Effector memory CD8-positive, alpha-beta T cell (primary cell): ENCODE measurements at regions not wholly inside any gene's neighbourhood (a gene's known extent, or its start where the extent isn't known, plus 50 kb on each side); places are given as distances from the start of the nearest gene placed in this dataset.

Experiments used
- ATAC-seq: fragments of 150-1000 bp; cut with Tn5 transposase; replicated peaks from 2 replicates; pipeline ENCODE4 v1.10.0; 2021; ENCODE audit warnings: mild to moderate bottlenecking, moderate library complexity
- DNase-seq, 3 experiments: peaks; one replicate each; pipeline ENCODE4 v3.0.0; 2021
- H3K27ac Mint-ChIP-seq, 2 donors: one replicate each; pipeline ENCODE4 v1.8.0; 2022; ENCODE audit warnings: mild to moderate bottlenecking in 2 of 2, mixed read lengths in 2 of 2, moderate library complexity in 2 of 2
- H3K27me3 Mint-ChIP-seq, 2 donors: one replicate each; pipeline ENCODE4 v1.8.0; 2022; ENCODE audit warnings: mixed read lengths in 2 of 2
- H3K36me3 Mint-ChIP-seq: one replicate; pipeline ENCODE4 v1.8.0; 2022; ENCODE audit warnings: mild to moderate bottlenecking, moderate library complexity, mixed read lengths; ENCODE audit not compliant: insufficient read depth
- H3K4me1 Mint-ChIP-seq, 2 donors: one replicate each; pipeline ENCODE4 v1.8.0; 2022; ENCODE audit warnings: low read depth in 2 of 2, mixed read lengths in 2 of 2
- H3K4me3 Mint-ChIP-seq, 2 donors: one replicate each; pipeline ENCODE4 v1.8.0; 2022; ENCODE audit warnings: mild to moderate bottlenecking in 2 of 2, mixed read lengths in 2 of 2, moderate library complexity in 2 of 2
- H3K9me3 Mint-ChIP-seq, 2 donors: one replicate each; pipeline ENCODE4 v1.8.0; 2022; ENCODE audit warnings: mixed read lengths in 2 of 2

DNA sequence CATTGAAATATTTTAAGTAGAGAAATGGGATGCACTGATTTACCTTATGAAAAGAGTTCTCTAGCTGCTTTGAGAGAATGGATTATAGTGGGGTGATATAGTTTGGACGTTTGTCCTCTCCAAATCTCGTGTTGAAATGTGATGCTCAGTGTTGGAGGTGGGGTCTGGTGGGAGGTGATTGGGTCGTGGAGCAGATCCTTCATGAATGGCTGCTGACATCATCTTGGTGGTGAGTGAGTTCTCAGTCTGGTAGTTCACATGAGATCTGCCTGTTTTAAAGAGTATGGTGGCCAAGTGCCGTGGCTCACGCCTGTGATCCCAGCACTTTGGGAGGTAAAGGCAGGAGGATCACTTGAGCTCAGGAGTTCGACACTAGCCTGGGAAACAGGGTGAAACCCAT is 58.7 kb upstream of the SH3RF3 start:
- Mint-ChIP-seq H3K36me3 (no peaks in the 10 kb centered on the region), H3K9me3 (no peaks in the 10 kb centered on the region), H3K4me1 (no peaks in the 10 kb centered on the region), H3K27me3 (peaks cover 20 to 45% of the 10 kb centered on the region in 2 donors), H3K27ac (no peak overlapping the region), H3K4me3 (no peak overlapping the region)
- DNase-seq (no peak), ATAC-seq (no peak)

DNA sequence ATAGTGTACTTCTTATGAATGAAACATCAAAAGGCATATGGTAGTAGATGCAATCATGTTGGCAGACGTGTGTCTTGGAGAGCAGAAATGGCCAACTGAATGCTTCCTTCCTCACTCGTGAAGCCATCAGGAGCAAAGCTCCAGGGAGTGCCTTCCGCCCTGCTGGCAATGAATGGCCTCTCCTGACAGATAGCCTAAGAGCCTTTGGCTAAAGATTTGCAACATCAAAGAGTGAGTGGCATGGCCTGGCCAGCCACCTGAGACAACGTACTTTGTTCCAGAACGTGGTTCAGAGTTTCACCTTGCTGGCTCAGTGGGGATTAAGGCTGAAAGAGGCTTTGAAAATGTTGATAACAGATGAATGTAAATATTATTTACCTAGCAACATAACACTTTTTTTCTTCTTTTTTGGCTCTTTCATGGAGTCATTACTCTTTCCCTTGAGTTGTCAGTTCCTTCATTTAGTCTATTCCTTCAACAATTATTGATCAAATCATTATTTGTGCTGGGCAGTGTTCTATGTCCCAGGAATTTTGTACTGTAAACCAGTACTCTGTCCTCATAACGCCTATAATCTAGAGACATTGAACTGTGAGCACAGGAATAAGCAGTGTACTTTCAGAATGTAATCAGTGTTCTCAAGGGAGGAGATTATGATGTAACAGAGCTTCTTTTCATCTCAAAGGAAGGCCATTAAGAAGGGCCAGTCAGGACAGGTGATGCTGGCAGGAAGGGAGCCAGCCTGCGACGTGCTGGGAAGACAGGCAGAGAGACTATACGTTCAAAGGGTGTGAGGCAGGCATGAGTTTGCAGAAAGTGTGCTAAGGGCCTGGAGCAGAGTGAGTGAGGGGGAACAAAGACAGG is 59.4 kb upstream of the SH3RF3 start:
- no peaks in the 10 kb centered on the region for H3K36me3 Mint-ChIP-seq
- peaks cover 20 to 50% of the 10 kb centered on the region in 2 donors for H3K27me3 Mint-ChIP-seq
- H3K27ac Mint-ChIP-seq: peak overlapping the region in 1 of 2 donors; percentile 3
- ATAC-seq: no peak
- no peaks in the 10 kb centered on the region for H3K9me3 Mint-ChIP-seq
- no peak overlapping the region for H3K4me3 Mint-ChIP-seq
- no peaks in the 10 kb centered on the region for H3K4me1 Mint-ChIP-seq
- no peak for DNase-seq

DNA sequence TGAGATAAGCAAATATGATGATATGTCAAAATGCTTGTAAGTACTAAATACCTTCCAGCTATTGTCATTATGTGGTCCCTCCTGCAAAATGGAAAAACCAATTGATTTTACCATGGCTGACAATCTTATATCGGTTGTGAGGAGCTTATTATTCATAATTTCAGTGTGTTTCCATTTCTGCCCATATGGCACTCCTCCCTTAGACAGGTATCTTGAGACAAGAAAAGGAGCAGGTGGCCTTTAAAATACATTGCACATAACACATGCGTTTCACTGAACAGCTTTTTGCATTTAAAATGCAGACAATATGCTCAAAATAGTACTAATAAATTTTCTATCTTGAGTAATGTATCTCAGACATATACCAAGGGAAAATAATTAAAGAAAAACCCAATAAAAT is 60.2 kb upstream of the SH3RF3 start:
- H3K36me3 Mint-ChIP-seq: no peaks in the 10 kb centered on the region
- no peak for ATAC-seq
- no peak for DNase-seq
- peaks cover 20 to 48% of the 10 kb centered on the region in 2 donors for H3K27me3 Mint-ChIP-seq
- H3K27ac Mint-ChIP-seq: no peak overlapping the region
- H3K9me3 Mint-ChIP-seq: no peaks in the 10 kb centered on the region
- no peak overlapping the region for H3K4me3 Mint-ChIP-seq
- H3K4me1 Mint-ChIP-seq: no peaks in the 10 kb centered on the region

DNA sequence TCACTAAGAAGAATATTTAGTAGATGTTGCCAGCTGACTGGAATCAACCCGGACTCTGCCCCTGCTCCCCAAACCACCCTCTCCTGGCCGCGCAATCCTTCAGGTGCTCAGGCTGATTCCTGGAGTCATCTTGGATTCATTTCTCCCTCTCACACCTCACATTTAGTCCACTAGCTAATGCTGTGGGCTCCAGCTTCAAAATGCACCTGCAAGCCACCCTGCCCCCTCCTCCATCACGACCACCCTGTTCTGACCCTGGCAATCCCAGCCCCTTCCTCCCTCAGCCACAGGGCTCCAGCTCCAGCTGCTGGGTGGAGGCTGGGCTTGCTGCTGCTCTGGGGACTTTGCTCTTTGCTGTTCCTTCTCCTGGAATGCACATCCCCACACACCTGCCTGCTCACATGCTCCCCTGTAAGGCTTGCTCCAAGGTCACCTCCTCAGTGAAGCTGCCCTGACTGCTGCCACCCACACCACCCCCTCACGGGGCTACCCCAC is 61.3 kb upstream of the SH3RF3 start:
- H3K4me1 Mint-ChIP-seq: no peaks in the 10 kb centered on the region
- ATAC-seq (no peak), DNase-seq (no peak)
- no peaks in the 10 kb centered on the region for H3K36me3 Mint-ChIP-seq
- no peaks in the 10 kb centered on the region for H3K9me3 Mint-ChIP-seq
- H3K4me3 Mint-ChIP-seq: no peak overlapping the region
- H3K27ac Mint-ChIP-seq: no peak overlapping the region
- H3K27me3 Mint-ChIP-seq: peaks cover 20 to 47% of the 10 kb centered on the region in 2 donors

DNA sequence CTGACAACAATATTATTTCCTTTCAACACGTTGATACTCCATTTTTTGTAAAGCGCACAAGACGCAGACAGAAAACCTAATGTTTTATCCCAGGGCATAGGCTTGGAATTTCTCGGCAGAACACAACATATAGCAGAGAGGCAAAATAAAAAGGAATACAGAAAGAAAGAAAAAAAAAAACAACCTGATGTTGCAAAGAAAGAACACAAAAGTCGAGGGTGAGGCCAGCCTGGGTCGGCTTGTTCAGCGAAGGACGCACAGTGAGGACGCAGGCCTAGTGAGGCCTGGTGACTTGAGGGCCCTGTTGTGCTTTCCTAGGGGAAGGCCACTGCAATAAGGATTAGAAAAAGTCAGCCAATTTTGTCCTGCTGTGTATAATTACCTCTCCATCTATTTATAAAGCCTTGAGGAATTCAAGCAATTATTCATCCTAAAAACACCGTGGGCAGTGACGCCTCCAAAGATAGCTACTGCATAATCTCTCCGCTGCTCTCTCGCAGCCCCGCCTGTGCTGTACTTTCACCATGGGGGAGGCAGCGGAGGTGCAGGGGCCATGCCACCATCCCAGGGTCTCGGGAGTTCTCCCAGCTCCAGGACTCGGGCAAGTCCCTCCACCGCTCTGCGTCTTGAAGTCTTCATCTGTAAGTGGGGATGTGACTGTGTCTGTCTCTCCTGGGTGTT is 61.9 kb upstream of the SH3RF3 start:
- no peak for DNase-seq
- Mint-ChIP-seq H3K9me3 (no peaks in the 10 kb centered on the region), H3K4me1 (no peaks in the 10 kb centered on the region), H3K4me3 (no peak overlapping the region), H3K36me3 (no peaks in the 10 kb centered on the region), H3K27me3 (peaks cover 17 to 44% of the 10 kb centered on the region in 2 donors), H3K27ac (peak overlapping the region in 1 of 2 donors; percentile 57)
- ATAC-seq: no peak

DNA sequence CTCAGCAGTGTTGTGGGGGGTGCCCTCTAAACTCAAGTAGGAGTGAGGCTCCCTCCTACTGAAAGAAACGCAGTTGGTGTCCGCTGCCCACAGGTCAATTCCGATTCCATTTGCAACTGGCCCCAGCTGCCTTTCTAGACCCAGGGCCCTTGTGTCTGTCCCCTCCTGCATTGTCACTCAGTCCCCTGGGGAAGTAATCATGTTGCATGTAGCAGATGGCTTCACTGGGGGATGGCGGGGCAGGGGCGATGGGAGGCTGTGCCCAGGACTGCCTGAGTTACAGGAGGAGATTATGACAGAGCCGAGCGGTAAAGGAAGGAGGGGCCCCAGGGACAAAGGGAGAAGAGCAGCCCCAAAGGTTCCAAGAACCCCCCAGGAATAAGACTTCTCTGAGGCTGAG is 62.5 kb upstream of the SH3RF3 start:
- H3K4me3 Mint-ChIP-seq: no peak overlapping the region
- H3K27me3 Mint-ChIP-seq: peaks cover 17 to 44% of the 10 kb centered on the region in 2 donors
- H3K4me1 Mint-ChIP-seq: no peaks in the 10 kb centered on the region
- H3K36me3 Mint-ChIP-seq: no peaks in the 10 kb centered on the region
- no peak for DNase-seq
- H3K27ac Mint-ChIP-seq: peak overlapping the region in 1 of 2 donors; percentile 57
- no peaks in the 10 kb centered on the region for H3K9me3 Mint-ChIP-seq
- no peak for ATAC-seq

DNA sequence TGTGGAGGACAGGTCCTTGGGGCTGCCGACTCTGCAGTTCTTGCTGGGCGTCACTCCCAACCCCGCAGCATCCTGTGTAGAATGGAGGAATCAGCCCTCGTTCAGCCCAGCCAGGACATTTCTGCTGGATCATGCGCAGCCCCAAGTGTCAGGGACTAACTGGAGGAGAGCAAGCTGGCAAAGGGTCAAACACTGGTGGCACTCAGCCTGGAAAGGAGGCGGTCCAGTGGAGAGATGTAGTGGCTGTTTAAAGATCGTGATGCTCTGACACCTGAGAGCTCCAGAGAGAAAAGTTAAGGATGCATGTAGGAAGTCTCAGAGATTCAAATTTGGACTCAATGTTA is 63.6 kb upstream of the SH3RF3 start:
- H3K4me3 Mint-ChIP-seq: no peak overlapping the region
- no peak overlapping the region for H3K27ac Mint-ChIP-seq
- H3K36me3 Mint-ChIP-seq: no peaks in the 10 kb centered on the region
- no peaks in the 10 kb centered on the region for H3K9me3 Mint-ChIP-seq
- peaks cover 17 to 42% of the 10 kb centered on the region in 2 donors for H3K27me3 Mint-ChIP-seq
- no peak for ATAC-seq
- no peak for DNase-seq
- H3K4me1 Mint-ChIP-seq: no peaks in the 10 kb centered on the region

DNA sequence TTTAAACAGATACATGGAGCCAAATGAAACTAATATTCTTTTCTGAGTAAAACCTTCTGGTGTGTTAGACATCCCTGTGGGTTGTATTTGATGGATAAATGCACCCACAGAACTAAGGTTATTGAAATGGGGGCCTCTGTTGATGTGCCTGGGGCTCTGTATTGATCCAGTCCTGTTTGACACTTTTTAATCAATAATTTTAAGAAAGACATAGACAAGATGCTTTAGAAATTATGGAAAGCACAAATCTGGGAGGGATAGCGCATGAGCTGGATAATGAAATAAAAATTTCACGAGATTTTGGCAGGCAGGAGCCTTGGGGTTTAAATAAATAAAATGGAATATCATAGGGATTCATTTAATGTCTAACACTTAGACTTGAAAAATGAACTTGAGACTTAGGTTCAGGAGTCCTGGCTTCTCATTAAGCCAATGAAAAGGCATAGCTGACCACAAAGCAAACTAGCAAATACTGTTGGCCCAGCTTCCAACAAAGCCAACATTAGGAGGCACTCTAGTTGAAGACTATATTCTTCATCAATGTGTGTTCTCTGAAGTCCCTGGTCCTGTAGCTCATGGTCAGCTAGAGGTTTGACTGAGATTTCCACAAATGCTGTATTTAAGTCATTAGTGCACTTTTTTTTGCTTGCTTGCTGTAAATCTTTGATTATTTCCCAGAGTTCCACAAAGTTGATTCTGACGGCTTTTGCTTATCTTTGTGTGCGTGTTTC is 64.2 kb upstream of the SH3RF3 start:
- H3K4me3 Mint-ChIP-seq: no peak overlapping the region
- H3K27ac Mint-ChIP-seq: no peak overlapping the region
- no peaks in the 10 kb centered on the region for H3K9me3 Mint-ChIP-seq
- H3K36me3 Mint-ChIP-seq: no peaks in the 10 kb centered on the region
- H3K4me1 Mint-ChIP-seq: no peaks in the 10 kb centered on the region
- DNase-seq (no peak), ATAC-seq (no peak)
- peaks cover 17 to 36% of the 10 kb centered on the region in 2 donors for H3K27me3 Mint-ChIP-seq

DNA sequence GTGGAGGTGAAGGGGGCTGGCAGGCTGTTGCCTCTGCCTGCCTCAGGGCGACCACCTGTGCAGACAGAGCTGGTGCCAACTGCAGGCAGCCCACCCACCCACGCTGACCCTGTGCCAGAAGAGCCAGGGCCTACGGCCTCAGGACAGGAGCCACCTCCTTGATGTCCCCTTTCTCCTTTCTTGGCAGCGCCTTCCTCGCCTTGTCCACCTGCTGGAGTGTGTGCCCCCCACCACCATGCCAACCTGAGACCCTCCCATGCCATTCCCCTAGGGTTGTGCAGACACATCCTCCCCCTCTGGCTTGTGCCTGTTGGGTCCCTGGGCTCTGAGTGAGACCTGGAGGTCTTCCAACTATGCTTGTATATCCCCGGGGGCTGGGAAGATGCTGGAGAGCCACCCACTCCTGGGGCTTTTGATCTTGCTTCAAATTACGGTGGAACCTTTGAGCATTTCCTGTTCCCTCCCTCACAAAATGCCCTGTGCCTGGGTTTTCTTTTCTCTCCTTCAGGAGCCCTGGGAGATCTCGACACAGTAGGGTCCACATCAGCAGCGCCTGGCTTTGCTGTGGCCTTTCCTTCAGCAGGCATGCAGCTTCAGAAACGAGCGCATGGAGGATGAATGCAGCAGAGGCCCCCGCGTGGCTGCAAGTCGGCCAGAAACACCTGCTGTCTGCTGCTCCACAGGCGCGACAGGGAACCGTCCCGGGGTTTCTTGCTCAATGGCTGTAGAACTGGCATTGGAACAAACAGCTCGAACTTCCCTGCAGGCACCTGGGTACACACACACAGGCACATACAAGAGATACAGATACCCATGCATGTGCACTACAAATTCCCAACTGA is 65.9 kb upstream of the SH3RF3 start:
- no peak for DNase-seq
- H3K4me3 Mint-ChIP-seq: no peak overlapping the region
- H3K4me1 Mint-ChIP-seq: peaks cover 0 to 5% of the 10 kb centered on the region in 2 donors
- H3K9me3 Mint-ChIP-seq: no peaks in the 10 kb centered on the region
- H3K27ac Mint-ChIP-seq: peak overlapping the region in 1 of 2 donors; percentile 55
- H3K27me3 Mint-ChIP-seq: peaks cover 17 to 41% of the 10 kb centered on the region in 2 donors
- H3K36me3 Mint-ChIP-seq: no peaks in the 10 kb centered on the region
- ATAC-seq: no peak

DNA sequence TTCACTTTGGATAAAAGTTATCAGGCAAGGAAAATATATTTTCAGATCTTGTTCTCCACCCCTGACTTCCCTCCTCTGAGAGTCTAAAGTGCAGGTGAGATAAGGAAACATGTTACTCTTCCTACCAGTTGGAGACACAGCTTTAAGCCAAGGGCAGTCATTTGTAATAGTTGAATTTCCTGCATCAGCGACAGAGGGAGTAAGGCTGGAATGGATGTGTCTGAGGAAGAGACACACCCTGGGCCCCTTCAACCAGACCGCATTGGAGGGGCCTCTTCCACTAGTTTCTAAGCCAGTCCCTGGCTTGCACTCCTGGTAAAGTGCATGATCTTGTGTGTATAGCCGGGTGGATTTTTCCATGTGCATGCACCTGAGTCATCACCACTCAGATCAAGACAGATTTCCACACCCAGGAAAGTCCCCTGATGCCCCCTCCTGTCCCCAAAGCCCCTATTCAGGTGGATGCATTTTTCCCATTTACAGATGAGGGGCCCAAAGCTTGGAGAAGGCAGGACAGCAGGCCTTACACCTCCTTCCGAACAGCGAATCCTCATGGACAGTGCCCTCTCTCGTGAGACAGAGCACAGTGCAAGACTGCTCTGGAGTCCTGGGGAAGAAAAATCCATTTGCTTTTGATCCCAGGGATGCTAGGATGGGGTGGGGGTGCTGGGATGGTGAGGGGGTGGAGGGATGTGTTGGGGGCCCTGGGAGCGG is 66.7 kb upstream of the SH3RF3 start:
- Mint-ChIP-seq H3K4me3 (no peak overlapping the region), H3K4me1 (peaks cover under 1 to 5% of the 10 kb centered on the region in 2 donors), H3K27me3 (peaks cover 13 to 34% of the 10 kb centered on the region in 2 donors), H3K36me3 (no peaks in the 10 kb centered on the region), H3K27ac (no peak overlapping the region), H3K9me3 (no peaks in the 10 kb centered on the region)
- no peak for ATAC-seq
- DNase-seq: no peak

DNA sequence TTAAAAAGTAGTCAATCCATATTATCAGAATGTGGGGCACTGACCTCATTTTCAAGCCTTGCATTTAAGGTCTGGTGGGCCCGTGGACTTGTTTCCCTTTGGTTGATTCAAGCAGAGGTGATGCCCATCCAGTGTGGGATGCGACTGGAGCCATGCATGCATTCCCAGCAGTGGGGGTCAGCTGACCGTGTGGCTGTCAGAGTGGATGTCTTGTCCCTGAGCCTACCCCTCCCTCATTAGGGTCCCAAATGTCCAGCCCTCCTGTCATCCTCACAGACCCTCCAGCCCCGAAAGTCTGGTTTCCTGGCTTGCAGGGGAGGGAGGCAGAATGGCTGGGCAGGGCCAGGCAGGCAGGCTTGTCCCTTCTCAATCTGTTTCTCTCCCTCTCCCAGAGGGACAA is 67.3 kb upstream of the SH3RF3 start:
- H3K36me3 Mint-ChIP-seq: no peaks in the 10 kb centered on the region
- no peaks in the 10 kb centered on the region for H3K9me3 Mint-ChIP-seq
- H3K4me3 Mint-ChIP-seq: no peak overlapping the region
- H3K4me1 Mint-ChIP-seq: peaks cover 2 to 5% of the 10 kb centered on the region in 2 donors
- no peak for ATAC-seq
- peaks cover 9 to 38% of the 10 kb centered on the region in 2 donors for H3K27me3 Mint-ChIP-seq
- no peak overlapping the region for H3K27ac Mint-ChIP-seq
- no peak for DNase-seq

DNA sequence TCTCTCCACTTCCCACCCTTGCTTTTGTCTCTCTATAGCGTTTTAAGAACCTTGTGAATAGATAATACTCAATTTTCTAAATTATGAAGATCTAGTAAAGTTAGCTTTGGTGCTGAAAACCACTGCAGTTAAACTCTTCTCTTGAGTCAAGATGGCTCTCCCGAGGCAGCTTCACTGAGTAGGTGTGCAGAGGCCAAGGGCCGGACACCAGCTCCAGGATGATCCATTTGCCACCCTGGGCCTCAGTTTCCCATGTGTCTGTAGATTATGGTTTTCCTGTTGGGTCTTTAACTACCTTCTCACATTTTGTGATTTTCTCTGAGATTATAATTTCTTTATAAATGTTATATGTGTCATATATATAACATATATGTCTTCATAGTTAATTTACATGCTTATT is 68.5 kb upstream of the SH3RF3 start:
- Mint-ChIP-seq H3K27ac (peak overlapping the region in 1 of 2 donors; percentile 22), H3K4me1 (peaks cover 2 to 5% of the 10 kb centered on the region in 2 donors), H3K27me3 (peaks cover 5 to 42% of the 10 kb centered on the region in 2 donors), H3K4me3 (no peak overlapping the region), H3K36me3 (no peaks in the 10 kb centered on the region), H3K9me3 (no peaks in the 10 kb centered on the region)
- no peak for DNase-seq
- ATAC-seq: no peak
